NCI-H748 treated with DMSO at 0.1 percent for 48 hours (cell line): ENCODE measurements at regions not wholly inside any gene's neighbourhood (a gene's known extent, or its start where the extent isn't known, plus 50 kb on each side); places are given as distances from the start of the nearest gene placed in this dataset.
A peak's percentile ranks its signal among the peaks of the same experiment; 100 is the strongest.

Source experiments
- DNase-seq: peaks from one replicate; lab custom pipeline; 2025; lab: John Stamatoyannopoulos, UW

GRCh38 chr3:176794406-176794805 lies 402.9 kb downstream of the TBL1XR1 start:
- peak; percentile 51 for DNase-seq

DNA sequence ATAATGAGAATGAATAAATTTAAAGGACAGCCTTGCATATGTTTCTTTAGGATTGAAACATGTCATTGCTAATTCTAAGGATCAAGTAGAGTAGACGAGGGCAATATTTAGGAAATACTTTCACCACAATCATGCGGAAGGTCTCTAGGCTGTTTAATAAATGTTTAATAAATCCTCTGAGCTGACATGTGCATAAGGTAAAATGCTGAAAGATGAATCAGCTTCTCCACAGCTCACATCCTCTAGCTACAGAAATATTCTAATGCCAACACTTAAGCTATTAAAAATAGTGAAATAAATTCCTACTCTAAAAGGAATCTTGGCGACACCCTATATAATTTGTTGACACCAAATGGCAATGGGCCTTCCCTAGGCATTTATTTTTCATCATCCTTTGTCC lies 407.3 kb downstream of the TBL1XR1 start:
- DNase-seq: no peak

DNA sequence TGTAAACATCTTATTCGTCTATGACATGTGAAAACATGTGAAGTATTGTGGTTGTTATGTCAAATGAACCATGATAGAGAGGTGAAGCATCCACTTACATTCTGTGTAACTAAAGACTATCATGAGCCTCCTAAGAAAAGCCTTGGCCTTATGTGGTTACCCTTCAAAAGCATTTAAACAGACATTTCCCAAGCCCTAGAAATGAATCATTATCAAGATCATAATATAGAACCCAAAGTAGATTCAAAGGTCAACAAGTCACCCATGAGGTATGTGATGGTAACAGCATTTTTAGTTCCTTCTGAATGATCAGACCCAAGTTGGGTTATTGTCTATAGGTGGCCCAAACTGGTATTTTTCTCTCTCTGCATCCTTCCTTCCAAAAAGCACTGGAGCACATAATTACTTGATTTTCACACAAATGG lies 408.0 kb downstream of the TBL1XR1 start:
- peak; percentile 13 for DNase-seq

DNA sequence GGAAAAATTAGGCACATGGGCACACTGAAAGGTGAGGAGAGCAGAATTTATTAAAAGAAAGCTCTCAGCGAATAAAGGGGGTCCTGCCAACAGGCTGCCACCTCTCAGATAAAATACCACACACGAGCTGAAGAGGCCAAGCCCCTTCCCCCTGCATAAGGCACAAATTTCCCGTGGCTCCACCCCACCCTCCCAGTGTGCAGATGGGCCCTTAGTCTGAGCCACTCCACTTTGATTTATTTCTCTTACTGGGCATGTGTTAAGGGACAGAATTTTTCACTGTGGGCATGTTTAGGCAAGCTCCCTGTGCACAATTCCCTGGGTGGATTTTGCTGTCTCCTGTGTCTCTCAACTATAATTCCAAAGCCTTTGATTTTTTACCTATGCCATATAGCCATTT lies 409.8 kb downstream of the TBL1XR1 start:
- DNase-seq: no peak

- no peak for DNase-seq
Observed at GRCh38 chr3:176785171-176785570, 412.1 kb downstream of the TBL1XR1 start.

DNA sequence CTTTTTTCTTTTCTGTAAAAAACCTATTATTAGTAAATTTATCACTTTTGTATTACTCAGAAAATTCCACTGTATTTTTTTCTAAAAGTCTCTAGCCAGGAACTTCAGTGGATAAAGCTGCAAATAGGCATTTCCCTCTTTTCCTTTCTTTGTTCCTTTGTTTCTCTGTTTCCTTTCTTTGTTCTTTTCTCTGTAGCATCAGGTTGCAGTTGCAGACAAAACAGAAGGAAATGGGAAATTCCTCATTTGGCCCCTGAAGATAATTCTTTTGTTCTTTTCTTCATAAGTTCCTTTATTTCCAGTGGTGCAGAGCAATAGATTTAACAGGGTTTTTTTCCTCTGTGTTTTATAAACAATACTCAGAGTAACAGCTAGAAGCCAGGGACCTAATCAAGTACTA lies 416.5 kb downstream of the TBL1XR1 start:
- DNase-seq: no peak

DNA sequence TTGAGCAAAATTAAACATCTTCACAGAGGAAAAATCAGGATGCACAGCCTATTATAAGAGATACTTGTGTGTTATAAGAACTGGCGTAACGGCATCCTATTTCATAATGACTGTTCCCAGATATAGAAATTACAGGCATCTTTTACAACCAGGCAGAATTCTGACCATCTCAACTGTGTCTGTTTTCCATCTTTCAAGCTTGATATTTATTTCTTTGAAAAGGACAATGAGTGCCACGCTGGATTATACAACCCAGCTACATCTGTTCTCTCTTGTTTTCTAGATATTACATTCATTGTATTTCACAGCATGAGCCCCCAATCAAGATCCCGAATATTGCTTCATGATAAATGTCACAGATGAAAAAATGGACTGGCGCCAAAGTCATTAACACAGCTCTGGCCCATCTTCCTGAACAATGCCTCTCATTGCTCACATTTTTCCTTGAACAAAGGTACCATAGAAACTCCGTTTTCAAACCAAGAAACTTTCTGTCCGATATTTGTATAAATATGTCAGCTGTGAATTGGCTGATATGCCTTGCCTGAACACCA lies 420.6 kb downstream of the TBL1XR1 start:
- peak; percentile 68 for DNase-seq

- DNase-seq: no peak
Observed at GRCh38 chr3:176769547-176770190, 427.6 kb downstream of the TBL1XR1 start.

DNA sequence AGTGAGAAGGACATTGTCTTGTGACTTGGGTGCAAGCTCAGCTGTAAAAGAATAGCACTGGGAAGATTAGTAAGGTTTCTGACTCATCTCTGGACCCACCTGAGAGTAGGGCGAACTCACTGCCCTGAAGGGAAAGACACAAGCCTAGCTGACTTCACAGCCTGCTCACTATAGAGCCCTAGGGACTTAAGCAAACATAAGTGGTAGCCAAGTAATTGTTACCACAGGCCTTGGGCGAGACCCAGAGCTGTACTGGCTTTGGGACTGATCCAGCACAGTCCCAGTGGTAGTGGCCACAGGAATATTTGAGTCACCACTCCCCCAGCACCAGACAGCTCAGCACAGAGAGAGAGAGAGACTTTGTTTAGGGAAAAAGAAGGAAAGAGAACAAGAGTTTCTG lies 429.9 kb downstream of the TBL1XR1 start:
- DNase-seq: no peak

- DNase-seq: no peak
Observed at GRCh38 chr3:176766862-176767261, 430.4 kb downstream of the TBL1XR1 start.

GRCh38 chr3:176765382-176765900 lies 431.8 kb downstream of the TBL1XR1 start:
- no peak for DNase-seq

DNA sequence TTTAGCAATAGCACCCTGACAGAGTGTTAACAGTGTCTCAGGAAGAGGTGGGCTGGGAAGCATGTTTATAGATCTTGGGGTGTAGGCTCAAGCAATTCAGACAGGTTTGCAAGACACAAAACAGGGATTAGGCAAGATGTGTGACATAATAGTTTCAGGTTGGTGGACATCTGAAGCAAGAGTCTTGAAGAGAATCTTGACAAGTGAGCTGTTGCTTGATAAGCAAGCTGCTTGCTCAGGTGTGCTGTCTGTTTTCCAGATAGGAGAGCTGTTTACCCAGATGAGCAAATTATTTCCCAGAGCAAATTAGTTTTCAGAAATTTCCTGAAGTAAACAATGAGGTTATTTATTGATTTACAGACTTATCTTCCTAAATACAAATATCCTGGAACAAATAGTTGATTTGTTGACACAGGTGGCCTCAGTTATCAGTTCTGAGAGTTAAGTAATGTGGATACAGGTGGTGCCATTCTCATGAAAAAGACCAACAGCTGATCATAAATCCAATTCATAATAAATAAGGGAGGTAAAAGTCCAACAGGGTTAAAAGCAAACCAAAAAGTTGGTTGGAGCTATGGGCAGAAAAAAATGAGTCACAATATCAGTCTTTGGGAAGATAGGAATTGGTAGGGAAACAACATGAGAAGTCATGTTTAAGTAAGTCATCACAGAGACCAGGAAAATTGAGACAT lies 437.3 kb downstream of the TBL1XR1 start:
- peak; percentile 39 for DNase-seq

- DNase-seq: no peak
Observed at GRCh38 chr3:176757429-176757828, 439.9 kb downstream of the TBL1XR1 start.

DNA sequence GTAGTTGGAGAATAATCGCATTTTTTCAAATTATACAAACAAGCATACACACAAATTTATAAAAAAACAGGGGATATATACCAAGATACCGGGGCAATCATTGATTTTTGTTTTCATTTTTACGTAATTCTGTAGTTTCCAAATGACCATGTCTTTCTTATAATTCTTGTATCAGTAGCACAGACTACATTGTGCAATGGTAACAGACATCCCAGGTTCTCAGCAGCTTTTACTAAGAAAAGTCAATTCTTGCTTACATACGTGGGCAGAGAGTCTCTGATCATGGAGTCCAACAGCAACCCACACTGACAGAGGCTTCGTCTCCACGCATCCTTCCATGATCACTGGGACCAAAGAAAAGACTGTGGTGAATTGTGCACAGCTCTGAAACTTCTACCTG lies 441.3 kb downstream of the TBL1XR1 start:
- DNase-seq: no peak

DNA sequence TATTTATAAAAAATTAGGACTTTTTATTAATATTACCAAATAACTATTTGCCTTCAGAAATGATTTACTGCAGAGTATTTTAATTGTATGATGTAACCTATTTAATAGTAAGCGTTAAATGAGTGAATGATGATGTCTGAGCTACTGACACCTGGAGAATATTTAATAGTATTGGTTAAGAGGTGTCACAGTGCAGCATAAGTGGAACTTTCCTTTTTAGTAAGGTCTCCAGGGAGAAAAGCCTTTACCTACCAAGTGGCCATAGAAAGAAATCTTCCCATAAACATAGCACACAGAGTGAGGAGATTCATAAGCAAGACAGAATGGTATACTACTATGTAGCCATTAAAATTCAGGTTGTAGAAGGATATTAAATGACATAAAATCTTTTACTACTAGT lies 441.7 kb downstream of the TBL1XR1 start:
- DNase-seq: no peak

DNA sequence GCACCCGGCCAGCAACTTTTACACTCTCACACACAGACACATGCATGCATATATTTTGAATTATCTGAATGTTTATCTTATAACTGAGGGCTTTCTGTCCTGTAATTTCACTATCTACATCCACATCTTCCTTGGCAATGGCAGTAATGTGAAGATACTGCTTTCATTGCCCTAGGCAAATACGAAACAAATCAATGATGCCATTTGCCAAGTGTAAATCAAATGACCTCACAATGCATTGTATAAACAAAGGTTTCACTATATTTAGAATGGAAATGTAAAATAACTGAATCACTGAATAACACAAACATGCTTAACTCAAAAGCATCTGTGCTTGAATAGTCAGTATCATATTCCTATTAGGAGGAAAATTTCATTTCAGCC lies 455.6 kb downstream of the TBL1XR1 start:
- DNase-seq: no peak

- no peak for DNase-seq
Observed at GRCh38 chr3:176740906-176741663, 456.2 kb downstream of the TBL1XR1 start.

DNA sequence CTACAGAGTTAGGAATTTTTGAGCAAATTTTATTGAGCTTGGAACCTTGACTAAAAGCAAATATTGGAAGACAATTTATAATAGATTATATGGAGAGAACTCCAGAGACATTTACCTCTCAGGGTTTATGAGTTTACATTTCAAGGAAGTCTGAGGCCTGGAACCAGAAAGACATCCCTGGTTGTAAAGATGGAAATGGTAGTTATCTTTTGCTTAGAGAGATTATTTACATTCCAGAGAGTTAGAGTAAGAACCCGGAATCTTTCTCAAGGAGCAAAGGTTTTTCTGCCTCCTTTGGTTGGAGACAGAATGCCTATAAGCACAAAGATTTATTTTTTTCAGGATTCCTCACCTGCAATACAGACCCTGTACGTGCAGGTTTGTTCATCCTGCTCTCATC lies 458.1 kb downstream of the TBL1XR1 start:
- no peak for DNase-seq

GRCh38 chr3:176737480-176738110 lies 459.7 kb downstream of the TBL1XR1 start:
- DNase-seq: no peak

DNA sequence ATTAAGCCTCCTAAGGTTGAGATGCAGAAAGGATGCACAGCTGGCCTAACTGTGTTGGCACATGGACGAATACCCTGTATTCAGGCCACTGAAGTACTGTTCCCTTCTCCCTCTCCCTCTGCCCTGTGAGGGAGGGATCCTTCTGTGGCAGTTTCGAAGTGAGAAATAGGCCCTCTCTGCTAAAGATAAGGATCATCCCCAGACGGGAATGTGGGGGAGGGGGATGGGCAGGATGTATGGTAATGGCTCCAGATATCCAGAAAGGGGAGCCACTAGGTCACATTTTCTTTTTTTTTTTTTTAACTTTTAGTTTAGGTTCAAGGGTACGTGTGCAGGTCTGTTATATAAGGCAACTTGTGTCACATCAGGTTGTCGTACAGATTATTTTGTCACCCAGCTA lies 463.1 kb downstream of the TBL1XR1 start:
- DNase-seq: no peak

GRCh38 chr3:176724394-176724759 lies 472.9 kb downstream of the TBL1XR1 start:
- DNase-seq: no peak

DNA sequence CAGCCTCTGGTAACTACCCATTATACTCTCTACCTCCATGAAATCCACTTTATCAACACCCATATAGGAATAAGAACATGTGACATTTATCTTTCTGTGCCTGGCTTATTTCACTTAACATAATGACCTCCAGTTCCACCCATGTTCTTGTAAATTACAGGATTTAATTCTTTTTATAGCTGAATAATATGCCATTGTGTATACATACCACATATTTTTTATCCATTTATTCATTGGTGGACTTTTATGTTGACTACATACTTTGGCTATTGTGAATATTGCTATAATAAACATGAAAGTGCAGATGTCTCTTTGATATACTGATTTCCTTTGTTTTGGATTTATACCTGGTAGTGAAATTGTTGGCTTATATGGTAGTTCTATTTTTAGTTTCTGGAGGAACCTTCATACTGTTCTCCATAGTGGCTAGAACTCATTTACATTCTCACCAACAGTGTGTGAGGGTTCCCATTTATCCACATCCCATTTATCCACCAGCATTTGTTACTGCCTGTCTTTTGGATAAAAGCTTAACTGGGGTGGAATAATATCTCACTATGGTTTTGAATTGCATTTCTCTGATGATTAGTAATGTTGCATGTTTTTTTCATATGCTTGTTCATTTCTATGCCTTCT lies 473.4 kb downstream of the TBL1XR1 start:
- DNase-seq: no peak
